Tibial nerve (tissue), 3 donors: ENCODE measurements at regions not wholly inside any gene's neighbourhood (a gene's known extent, or its start where the extent isn't known, plus 50 kb on each side); places are given as distances from the start of the nearest gene placed in this dataset.

Experiments used
- POLR2A ChIP-seq, 2 donors: fragments of 450-650 bp; IDR thresholded peaks; one replicate each; pipeline ENCODE4 v1.6.1; 2017; ENCODE audit warnings: antibody characterized with exemption in 2 of 2, mild to moderate bottlenecking in 2 of 2, moderate library complexity in 2 of 2
- TF ChIP-seq, protein P1 (sequence below), 5 experiments: fragments of 200-600 bp in 3 of 5; fragments of 450-650 bp in 2 of 5; sonication (generic) in 3 of 5; IDR thresholded peaks; one replicate each; pipeline ENCODE4 v1.5.1; 2016 to 2019; ENCODE audit warnings: antibody characterized with exemption in 5 of 5, mild to moderate bottlenecking in 3 of 5, moderate library complexity in 2 of 5

DNA sequence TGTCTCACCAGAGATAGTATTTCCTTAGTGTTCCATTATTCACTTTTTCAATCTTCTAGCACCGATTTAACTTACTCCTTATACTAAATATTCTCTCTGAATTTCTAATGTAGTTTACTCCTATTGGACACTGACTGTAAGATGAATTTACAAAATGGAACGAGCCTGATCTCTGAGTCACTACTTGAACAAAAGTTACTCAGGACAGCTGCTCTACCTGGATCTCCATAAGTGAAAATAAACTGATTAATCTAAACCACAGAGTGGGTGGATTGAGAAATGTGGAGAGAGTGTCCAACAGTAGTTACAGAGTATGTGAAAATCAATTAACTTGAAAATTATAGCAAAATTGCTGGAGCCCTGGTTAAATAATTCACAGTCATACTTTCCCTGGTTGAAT is 141.7 kb upstream of the CHORDC1 start:
- TF ChIP-seq, protein P1, sequence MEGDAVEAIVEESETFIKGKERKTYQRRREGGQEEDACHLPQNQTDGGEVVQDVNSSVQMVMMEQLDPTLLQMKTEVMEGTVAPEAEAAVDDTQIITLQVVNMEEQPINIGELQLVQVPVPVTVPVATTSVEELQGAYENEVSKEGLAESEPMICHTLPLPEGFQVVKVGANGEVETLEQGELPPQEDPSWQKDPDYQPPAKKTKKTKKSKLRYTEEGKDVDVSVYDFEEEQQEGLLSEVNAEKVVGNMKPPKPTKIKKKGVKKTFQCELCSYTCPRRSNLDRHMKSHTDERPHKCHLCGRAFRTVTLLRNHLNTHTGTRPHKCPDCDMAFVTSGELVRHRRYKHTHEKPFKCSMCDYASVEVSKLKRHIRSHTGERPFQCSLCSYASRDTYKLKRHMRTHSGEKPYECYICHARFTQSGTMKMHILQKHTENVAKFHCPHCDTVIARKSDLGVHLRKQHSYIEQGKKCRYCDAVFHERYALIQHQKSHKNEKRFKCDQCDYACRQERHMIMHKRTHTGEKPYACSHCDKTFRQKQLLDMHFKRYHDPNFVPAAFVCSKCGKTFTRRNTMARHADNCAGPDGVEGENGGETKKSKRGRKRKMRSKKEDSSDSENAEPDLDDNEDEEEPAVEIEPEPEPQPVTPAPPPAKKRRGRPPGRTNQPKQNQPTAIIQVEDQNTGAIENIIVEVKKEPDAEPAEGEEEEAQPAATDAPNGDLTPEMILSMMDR (IDR thresholded peaks at IDR 0.05) = no peak
- TF ChIP-seq POLR2A (IDR thresholded peaks at IDR 0.05) = no peak
